Keratinocyte (primary cell): ENCODE measurements at regions not wholly inside any gene's neighbourhood (a gene's known extent, or its start where the extent isn't known, plus 50 kb on each side); places are given as distances from the start of the nearest gene placed in this dataset.

ENCODE experiments used
- CTCF ChIP-seq, 3 experiments: IDR thresholded peaks in 1 of 3; conservative IDR thresholded peaks in 1 of 3; optimal IDR thresholded peaks in 1 of 3; 2 replicates in 2 of 3; 3 replicates in 1 of 3; pipeline versions ENCODE3 to v1.5.1; 2011; ENCODE audit warnings: low read length in 3 of 3, mild to moderate bottlenecking in 3 of 3, moderate library complexity in 2 of 3, control low read depth in 1 of 3, inconsistent platforms in 1 of 3; ENCODE audit not compliant: insufficient read depth in 2 of 3; ENCODE audit errors: extremely low read depth in 1 of 3
- EZH2 ChIP-seq: IDR thresholded peaks from one replicate; pipeline ENCODE4 v1.6.1; 2012; ENCODE audit warnings: inconsistent platforms, mild to moderate bottlenecking, low read length, moderate library complexity

GRCh38 chr13:97653443-97654140 is 219.6 kb downstream of the RAP2A start:
- TF ChIP-seq CTCF (optimal IDR thresholded peaks at IDR 0.05 in 1 of 3, IDR thresholded peaks at IDR 0.05 in 1 of 3, conservative IDR thresholded peaks at IDR 0.05 in 1 of 3; ENCODE audit: extremely low read depth in 1 of 3, insufficient read depth in 2 of 3, low read length in 3 of 3) (no peak), EZH2 (no peak)
